HepG2 (cell line): ENCODE measurements at regions not wholly inside any gene's neighbourhood (a gene's known extent, or its start where the extent isn't known, plus 50 kb on each side); places are given as distances from the start of the nearest gene placed in this dataset.

Experiments
- ATAC-seq: fragments of 200-7000 bp; cut with Tn5 transposase; 3 replicates; pipeline ENCODE4 v1.9.1; 2020; ENCODE audit warnings: mild to moderate bottlenecking, moderate library complexity
- BruUV-seq: library from RNA; stranded (reverse); fragments of 400-500 nt; replicated peaks from 2 replicates; lab custom pipeline; 2021; lab: Mats Ljungman, UMichigan
- CTCF ChIA-PET: fragments of 300-600 bp; formaldehyde crosslinking; extraction: SDS; loops from one replicate; lab custom pipeline; 2021; ENCODE audit warnings: low total read pairs, inconsistent platforms, low intra/inter-chr PET ratio; lab: Yijun Ruan, JAX
- POLR2A ChIA-PET: fragments of 350-600 bp; sonication (Branson Sonifier 250); formaldehyde crosslinking; loops from one replicate; lab custom pipeline; 2020; ENCODE audit warnings: antibody characterized with exemption, inconsistent platforms; lab: Yijun Ruan, JAX
- DNase-seq: peaks from one replicate; pipeline ENCODE4 v3.0.0-alpha.2; 2015; ENCODE audit warnings: low spot score
- FAIRE-seq: peaks from 3 replicates; lab custom pipeline; 2011; peaks lifted over from hg19 to GRCh38; lab: Jason Lieb, UNC
- H2AFZ ChIP-seq: one replicate; pipeline ENCODE4 v1.6.1; 2011; ENCODE audit warnings: low read length, inconsistent platforms
- H3K27ac ChIP-seq: fragments of 300-600 bp; 3 replicates; pipeline ENCODE4 v1.8.0; 2011; ENCODE audit warnings: mixed run types, mild to moderate bottlenecking, mixed read lengths, low read length, inconsistent platforms; ENCODE audit not compliant: insufficient read depth; ENCODE audit errors: extremely low read length
- H3K27me3 ChIP-seq, 2 experiments: fragments of 200-600 bp in 1 of 2; 2 replicates in 1 of 2; 3 replicates in 1 of 2; pipeline versions ENCODE4 v1.6.0 to v1.8.0; 2011; ENCODE audit warnings: low read length in 2 of 2, mild to moderate bottlenecking in 2 of 2, moderate library complexity in 2 of 2, inconsistent platforms in 1 of 2; ENCODE audit not compliant: insufficient read depth in 2 of 2, control insufficient read depth in 1 of 2
- H3K36me3 ChIP-seq, 2 experiments: fragments of 200-600 bp in 1 of 2; replicated peaks in 1 of 2; 2 replicates in 1 of 2; 3 replicates in 1 of 2; pipeline versions ENCODE4 v1.5.1 to v1.8.0; 2011; ENCODE audit warnings: low read length in 2 of 2, inconsistent platforms in 1 of 2; ENCODE audit not compliant: insufficient read depth in 2 of 2, control insufficient read depth in 1 of 2
- H3K4me1 ChIP-seq: 2 replicates; pipeline ENCODE4 v1.5.1; 2012; ENCODE audit warnings: low read length, inconsistent platforms; ENCODE audit not compliant: insufficient read depth
- H3K4me2 ChIP-seq: 2 replicates; pipeline ENCODE4 v1.6.0; 2011; ENCODE audit warnings: low read depth, low read length, inconsistent platforms
- H3K4me3 ChIP-seq, 3 experiments: fragments of 200-600 bp in 1 of 3; sonication (generic), shearing (Covaris generic) in 1 of 3; replicated peaks in 1 of 3; 2 replicates each; pipeline ENCODE4 v1.5.1; 2011 to 2016; ENCODE audit warnings: low read length in 3 of 3, inconsistent platforms in 2 of 3, low read depth in 2 of 3, mild to moderate bottlenecking in 2 of 3, control low read depth in 1 of 3, mixed read lengths in 1 of 3; ENCODE audit not compliant: insufficient read depth in 1 of 3
- H3K79me2 ChIP-seq: one replicate; pipeline ENCODE4 v1.6.1; 2011; ENCODE audit warnings: low read length, inconsistent platforms; ENCODE audit not compliant: insufficient read depth
- H3K9ac ChIP-seq: 2 replicates; pipeline ENCODE4 v1.6.0; 2011; ENCODE audit warnings: mild to moderate bottlenecking, low read depth, low read length, inconsistent platforms; ENCODE audit not compliant: insufficient read depth
- H3K9me3 ChIP-seq: 2 replicates; pipeline ENCODE4 v1.5.1; 2012; ENCODE audit warnings: mild to moderate bottlenecking, low read length
- H4K20me1 ChIP-seq: 2 replicates; pipeline ENCODE4 v1.6.0; 2011; ENCODE audit warnings: inconsistent platforms, mild to moderate bottlenecking, low read length, moderate library complexity; ENCODE audit not compliant: insufficient read depth
- SATB2 ChIP-seq: sonication (generic); formaldehyde crosslinking; IDR thresholded peaks from 2 replicates; pipeline ENCODE4 v1.5.0; 2020; ENCODE audit warnings: missing genetic modification reagents
- SETDB1 ChIP-seq: sonication (generic); formaldehyde crosslinking; IDR thresholded peaks from 2 replicates; pipeline ENCODE4 v1.5.1; 2020; ENCODE audit warnings: missing genetic modification reagents, mild to moderate bottlenecking, borderline replicate concordance
- ZNF543 ChIP-seq: sonication (generic); formaldehyde crosslinking; IDR thresholded peaks from 2 replicates; pipeline ENCODE4 v1.4.0; 2020; ENCODE audit warnings: mild to moderate bottlenecking, missing genetic modification reagents
- WGBS: methylation state at CpG from one replicate; pipeline ENCODE4 v1.1.6; 2017; ENCODE audit warnings: low lambda C conversion rate; 5-methylcytosine and 5-hydroxymethylcytosine counted together
- in situ Hi-C: cut with HindIII; loops from 2 replicates; pipeline ENCODE4 v1.10.0; 2017; ENCODE audit warnings: low pct_unique_long_range_greater_than_20kb; ENCODE audit not compliant: extremely low pct_ligation_motif_present
- intact Hi-C: fragments of 100-400 bp; cut with micrococcal nuclease; formaldehyde crosslinking; loops from one replicate; pipeline ENCODE4 v1.10.0; 2022; ENCODE audit not compliant: unreplicated experiment
- TF ChIP-seq, protein P1 (sequence below): sonication (generic); formaldehyde crosslinking; IDR thresholded peaks from 2 replicates; pipeline ENCODE4 v1.5.0; 2020; ENCODE audit warnings: mild to moderate bottlenecking, missing genetic modification reagents, borderline replicate concordance

DNA sequence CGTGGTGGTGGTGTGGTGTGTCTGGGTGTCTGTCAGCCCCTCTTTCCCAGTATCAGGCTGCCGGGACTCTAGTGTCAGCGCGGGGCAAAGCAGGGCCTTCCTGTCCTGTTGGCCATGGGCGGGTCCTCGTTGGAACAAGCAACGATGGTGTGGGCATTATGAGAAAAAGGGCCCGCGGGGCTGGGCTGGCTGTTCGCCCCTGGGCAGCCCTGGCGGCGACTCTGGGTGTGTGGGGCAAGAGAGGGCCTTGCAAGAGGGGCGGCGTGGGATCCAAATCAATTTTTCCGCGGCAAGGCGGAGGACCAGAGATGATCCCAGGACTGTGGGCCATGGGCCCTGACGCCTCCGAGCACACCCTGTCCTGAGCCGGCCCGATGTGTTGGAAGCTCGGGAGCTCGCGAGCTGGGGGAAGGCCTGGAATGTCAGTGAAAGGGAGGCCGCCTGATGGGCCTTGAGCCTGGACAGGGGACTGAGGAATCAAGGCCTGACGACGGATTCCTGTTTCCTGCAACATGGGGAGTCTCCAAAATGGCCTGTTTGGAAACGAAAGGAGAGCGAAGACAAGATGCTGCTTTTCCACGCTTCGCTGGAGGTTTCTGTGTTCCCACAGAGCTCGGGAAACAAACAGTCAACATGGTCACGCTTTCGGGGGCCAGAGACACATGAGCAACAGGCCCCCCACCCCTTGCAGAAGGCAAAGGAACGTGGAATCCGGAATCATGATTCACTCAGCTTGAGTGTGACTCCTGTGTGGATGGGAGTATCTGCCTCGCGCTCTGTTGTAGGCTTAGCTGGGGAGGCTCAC is 364.7 kb upstream of the DEFB115 start:
- FAIRE-seq, result no peak
- WGBS, result 28% methylated on average over 38 of the region's 38 CpGs

More for the DNA sequence above, 364.7 kb upstream of the DEFB115 start:
- POLR2A ChIA-PET, result no interaction called here
- in situ Hi-C loops, result no loop called here
- no peak for DNase-seq
- Histone ChIP-seq H3K4me1 (no peaks in the 10 kb centered on the region), H3K27me3 (peaks cover 2 to 30% of the 10 kb centered on the region in 2 experiments; a peak in 4 of 5 replicates), H3K4me2 (no peak overlapping the region), H3K36me3 (no peaks in the 10 kb centered on the region), H3K9ac (no peak overlapping the region), H3K9me3 (no peaks in the 10 kb centered on the region), H3K27ac (no peak overlapping the region), H3K4me3 (no peak overlapping the region), H4K20me1 (no peaks in the 10 kb centered on the region), H3K79me2 (no peaks in the 10 kb centered on the region)
- no TSS peak for BruUV-seq
- peak; percentile 64 for ATAC-seq
- TF ChIP-seq ZNF543 (no peak), SATB2 (CRISPR knock-in tag) (no peak), SETDB1 (CRISPR knock-in tag) (no peak)
- TF ChIP-seq, protein P1, sequence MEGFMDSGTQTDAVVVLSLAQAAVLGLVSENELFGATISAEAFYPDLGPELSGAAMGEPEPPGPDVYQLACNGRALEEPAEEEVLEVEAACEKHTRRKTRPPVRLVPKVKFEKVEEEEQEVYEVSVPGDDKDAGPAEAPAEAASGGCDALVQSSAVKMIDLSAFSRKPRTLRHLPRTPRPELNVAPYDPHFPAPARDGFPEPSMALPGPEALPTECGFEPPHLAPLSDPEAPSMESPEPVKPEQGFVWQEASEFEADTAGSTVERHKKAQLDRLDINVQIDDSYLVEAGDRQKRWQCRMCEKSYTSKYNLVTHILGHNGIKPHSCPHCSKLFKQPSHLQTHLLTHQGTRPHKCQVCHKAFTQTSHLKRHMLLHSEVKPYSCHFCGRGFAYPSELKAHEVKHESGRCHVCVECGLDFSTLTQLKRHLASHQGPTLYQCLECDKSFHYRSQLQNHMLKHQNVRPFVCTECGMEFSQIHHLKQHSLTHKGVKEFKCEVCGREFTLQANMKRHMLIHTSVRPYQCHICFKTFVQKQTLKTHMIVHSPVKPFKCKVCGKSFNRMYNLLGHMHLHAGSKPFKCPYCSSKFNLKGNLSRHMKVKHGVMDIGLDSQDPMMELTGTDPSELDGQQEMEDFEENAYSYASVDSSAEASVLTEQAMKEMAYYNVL, result no peak
- TF ChIP-seq, all 625 proteins: peak for 0
- CTCF ChIA-PET, result no interaction called here
- no peak overlapping the region for H2AFZ ChIP-seq
- intact Hi-C loops, result no loop called here
